ENCODE measurements at regions not wholly inside any gene's neighbourhood (a gene's known extent, or its start where the extent isn't known, plus 50 kb on each side); places are given as distances from the start of the nearest gene placed in this dataset.

- H3K9me2 ChIP-seq (ENCODE audit: insufficient read depth, low read length): no peaks in the 10 kb centered on the region
- no peaks in the 10 kb centered on the region for H3K27me3 ChIP-seq (ENCODE audit: insufficient read depth, low read depth, low read length)
- TF ChIP-seq SMC3 (conservative IDR thresholded peaks at IDR 0.05; ENCODE audit: poor library complexity) (no peak), EZH2 (IDR thresholded peaks at IDR 0.05; ENCODE audit: borderline replicate concordance, insufficient read depth, low read length, poor library complexity, severe bottlenecking) (no peak), CTCF (IDR thresholded peaks at IDR 0.05; ENCODE audit: poor library complexity, severe bottlenecking) (no peak), EP300 (conservative IDR thresholded peaks at IDR 0.05; ENCODE audit: poor library complexity, severe bottlenecking) (no peak), MXI1 (conservative IDR thresholded peaks at IDR 0.05; ENCODE audit: poor library complexity, severe bottlenecking) (no peak), RAD21 (conservative IDR thresholded peaks at IDR 0.05) (no peak)
- TF ChIP-seq, protein P1, sequence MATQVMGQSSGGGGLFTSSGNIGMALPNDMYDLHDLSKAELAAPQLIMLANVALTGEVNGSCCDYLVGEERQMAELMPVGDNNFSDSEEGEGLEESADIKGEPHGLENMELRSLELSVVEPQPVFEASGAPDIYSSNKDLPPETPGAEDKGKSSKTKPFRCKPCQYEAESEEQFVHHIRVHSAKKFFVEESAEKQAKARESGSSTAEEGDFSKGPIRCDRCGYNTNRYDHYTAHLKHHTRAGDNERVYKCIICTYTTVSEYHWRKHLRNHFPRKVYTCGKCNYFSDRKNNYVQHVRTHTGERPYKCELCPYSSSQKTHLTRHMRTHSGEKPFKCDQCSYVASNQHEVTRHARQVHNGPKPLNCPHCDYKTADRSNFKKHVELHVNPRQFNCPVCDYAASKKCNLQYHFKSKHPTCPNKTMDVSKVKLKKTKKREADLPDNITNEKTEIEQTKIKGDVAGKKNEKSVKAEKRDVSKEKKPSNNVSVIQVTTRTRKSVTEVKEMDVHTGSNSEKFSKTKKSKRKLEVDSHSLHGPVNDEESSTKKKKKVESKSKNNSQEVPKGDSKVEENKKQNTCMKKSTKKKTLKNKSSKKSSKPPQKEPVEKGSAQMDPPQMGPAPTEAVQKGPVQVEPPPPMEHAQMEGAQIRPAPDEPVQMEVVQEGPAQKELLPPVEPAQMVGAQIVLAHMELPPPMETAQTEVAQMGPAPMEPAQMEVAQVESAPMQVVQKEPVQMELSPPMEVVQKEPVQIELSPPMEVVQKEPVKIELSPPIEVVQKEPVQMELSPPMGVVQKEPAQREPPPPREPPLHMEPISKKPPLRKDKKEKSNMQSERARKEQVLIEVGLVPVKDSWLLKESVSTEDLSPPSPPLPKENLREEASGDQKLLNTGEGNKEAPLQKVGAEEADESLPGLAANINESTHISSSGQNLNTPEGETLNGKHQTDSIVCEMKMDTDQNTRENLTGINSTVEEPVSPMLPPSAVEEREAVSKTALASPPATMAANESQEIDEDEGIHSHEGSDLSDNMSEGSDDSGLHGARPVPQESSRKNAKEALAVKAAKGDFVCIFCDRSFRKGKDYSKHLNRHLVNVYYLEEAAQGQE (IDR thresholded peaks at IDR 0.05; ENCODE audit: borderline replicate concordance): no peak
- H3K4me3 ChIP-seq (ENCODE audit: low read length): no peak overlapping the region
- H3K9ac ChIP-seq (ENCODE audit: low read length): no peak overlapping the region
- H3K36me3 ChIP-seq (ENCODE audit: insufficient read depth, low read length): no peaks in the 10 kb centered on the region
- no peaks in the 10 kb centered on the region for H3K9me3 ChIP-seq (ENCODE audit: low read length)
- H2AFZ ChIP-seq (ENCODE audit: low read depth, low read length): no peak overlapping the region
- no peak overlapping the region for H3K4me2 ChIP-seq (ENCODE audit: low read length)
- no peaks in the 10 kb centered on the region for H4K20me1 ChIP-seq (ENCODE audit: insufficient read depth)
- H3K27ac ChIP-seq (ENCODE audit: low read length): no peak overlapping the region
- H3K79me2 ChIP-seq (replicated peaks; ENCODE audit: insufficient read depth, low read length): no peaks in the 10 kb centered on the region
- no peaks in the 10 kb centered on the region for H3F3A ChIP-seq (ENCODE audit: insufficient read depth, low read length, poor library complexity, severe bottlenecking)
These were observed 88.4 kb downstream of the RBFOX3 start for GRCh38 chr17:79522414-79522813.

- H2AFZ ChIP-seq (ENCODE audit: low read depth, low read length): no peak overlapping the region
- H3K27ac ChIP-seq (ENCODE audit: low read length): no peak overlapping the region
- H3K4me2 ChIP-seq (ENCODE audit: low read length): no peak overlapping the region
- H3K9ac ChIP-seq (ENCODE audit: low read length): no peak overlapping the region
- no peaks in the 10 kb centered on the region for H3K27me3 ChIP-seq (ENCODE audit: insufficient read depth, low read depth, low read length)
- no peaks in the 10 kb centered on the region for H3K9me3 ChIP-seq (ENCODE audit: low read length)
- H3F3A ChIP-seq (ENCODE audit: insufficient read depth, low read length, poor library complexity, severe bottlenecking): no peaks in the 10 kb centered on the region
- H3K79me2 ChIP-seq (replicated peaks; ENCODE audit: insufficient read depth, low read length): no peaks in the 10 kb centered on the region
- no peaks in the 10 kb centered on the region for H3K9me2 ChIP-seq (ENCODE audit: insufficient read depth, low read length)
- H3K4me3 ChIP-seq (ENCODE audit: low read length): no peak overlapping the region
- TF ChIP-seq POLR2AphosphoS5 (IDR thresholded peaks at IDR 0.05) (no peak), EZH2 (IDR thresholded peaks at IDR 0.05; ENCODE audit: borderline replicate concordance, insufficient read depth, low read length, poor library complexity, severe bottlenecking) (no peak), EP300 (conservative IDR thresholded peaks at IDR 0.05; ENCODE audit: poor library complexity, severe bottlenecking) (no peak), RAD21 (conservative IDR thresholded peaks at IDR 0.05) (no peak), MXI1 (conservative IDR thresholded peaks at IDR 0.05; ENCODE audit: poor library complexity, severe bottlenecking) (no peak), TAF1 (IDR thresholded peaks at IDR 0.05; ENCODE audit: low read depth) (no peak), CTCF (IDR thresholded peaks at IDR 0.05; ENCODE audit: poor library complexity, severe bottlenecking) (no peak), SMC3 (conservative IDR thresholded peaks at IDR 0.05; ENCODE audit: poor library complexity) (no peak)
- TF ChIP-seq, protein P1 (IDR thresholded peaks at IDR 0.05; ENCODE audit: borderline replicate concordance): no peak
- no peaks in the 10 kb centered on the region for H3K36me3 ChIP-seq (ENCODE audit: insufficient read depth, low read length)
- no peaks in the 10 kb centered on the region for H4K20me1 ChIP-seq (ENCODE audit: insufficient read depth)
These were observed 89.6 kb downstream of the RBFOX3 start for GRCh38 chr17:79521225-79521624.

Measured in neural cell (in vitro differentiated cells).